Adrenal gland (tissue), 5 donors: ENCODE measurements at regions not wholly inside any gene's neighbourhood (a gene's known extent, or its start where the extent isn't known, plus 50 kb on each side); places are given as distances from the start of the nearest gene placed in this dataset.
"Not testable (repeated sequence)": the region's sequence is repeated elsewhere in the genome, so short reads cannot be mapped to it uniquely, and the experiment has no call there.

ENCODE experiments used
- POLR2A ChIP-seq, 2 donors: fragments of 450-650 bp; IDR thresholded peaks; one replicate each; pipeline ENCODE4 v1.6.1; 2017; ENCODE audit warnings: antibody characterized with exemption in 2 of 2, mild to moderate bottlenecking in 2 of 2, moderate library complexity in 1 of 2
- TF ChIP-seq, protein P1 (sequence below), 6 experiments: fragments of 450-650 bp in 4 of 6; fragments of 200-600 bp in 2 of 6; sonication (generic) in 1 of 6; IDR thresholded peaks; 1 replicate in 5 of 6; 2 replicates in 1 of 6; pipeline versions ENCODE4 v1.5.1 to v1.8.0; 2016 to 2021; ENCODE audit warnings: antibody characterized with exemption in 6 of 6, mild to moderate bottlenecking in 2 of 6, moderate library complexity in 1 of 6
- donor health status: DM: no; HTN: no; CAD: no.

DNA sequence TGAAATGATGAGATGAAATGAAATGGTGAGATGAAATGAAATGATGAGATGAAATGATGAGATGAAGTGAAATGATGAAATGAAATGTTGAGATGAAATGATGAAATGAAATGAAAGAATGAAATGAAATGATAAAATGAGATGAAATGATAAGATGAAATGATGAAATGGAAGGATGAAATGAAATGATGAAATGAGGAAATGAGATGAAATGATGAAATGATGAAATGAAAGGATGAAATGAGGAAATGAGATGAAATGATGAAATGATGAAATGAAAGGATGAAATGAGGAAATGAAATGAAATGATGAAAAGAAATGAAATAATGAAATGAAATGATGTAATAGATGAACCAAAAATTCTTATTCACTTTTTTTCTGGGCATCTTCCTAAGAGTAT lies 467.1 kb downstream of the FAM72C start:
- TF ChIP-seq, protein P1, sequence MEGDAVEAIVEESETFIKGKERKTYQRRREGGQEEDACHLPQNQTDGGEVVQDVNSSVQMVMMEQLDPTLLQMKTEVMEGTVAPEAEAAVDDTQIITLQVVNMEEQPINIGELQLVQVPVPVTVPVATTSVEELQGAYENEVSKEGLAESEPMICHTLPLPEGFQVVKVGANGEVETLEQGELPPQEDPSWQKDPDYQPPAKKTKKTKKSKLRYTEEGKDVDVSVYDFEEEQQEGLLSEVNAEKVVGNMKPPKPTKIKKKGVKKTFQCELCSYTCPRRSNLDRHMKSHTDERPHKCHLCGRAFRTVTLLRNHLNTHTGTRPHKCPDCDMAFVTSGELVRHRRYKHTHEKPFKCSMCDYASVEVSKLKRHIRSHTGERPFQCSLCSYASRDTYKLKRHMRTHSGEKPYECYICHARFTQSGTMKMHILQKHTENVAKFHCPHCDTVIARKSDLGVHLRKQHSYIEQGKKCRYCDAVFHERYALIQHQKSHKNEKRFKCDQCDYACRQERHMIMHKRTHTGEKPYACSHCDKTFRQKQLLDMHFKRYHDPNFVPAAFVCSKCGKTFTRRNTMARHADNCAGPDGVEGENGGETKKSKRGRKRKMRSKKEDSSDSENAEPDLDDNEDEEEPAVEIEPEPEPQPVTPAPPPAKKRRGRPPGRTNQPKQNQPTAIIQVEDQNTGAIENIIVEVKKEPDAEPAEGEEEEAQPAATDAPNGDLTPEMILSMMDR (IDR thresholded peaks at IDR 0.05): not testable (repeated sequence)
- TF ChIP-seq POLR2A (IDR thresholded peaks at IDR 0.05): not testable (repeated sequence)
